ENCODE measurements at regions not wholly inside any gene's neighbourhood (a gene's known extent, or its start where the extent isn't known, plus 50 kb on each side); places are given as distances from the start of the nearest gene placed in this dataset.
A peak's percentile ranks its signal among the peaks of the same experiment; 100 is the strongest.
"Not testable (repeated sequence)": the region's sequence is repeated elsewhere in the genome, so short reads cannot be mapped to it uniquely, and the experiment has no call there.

DNA sequence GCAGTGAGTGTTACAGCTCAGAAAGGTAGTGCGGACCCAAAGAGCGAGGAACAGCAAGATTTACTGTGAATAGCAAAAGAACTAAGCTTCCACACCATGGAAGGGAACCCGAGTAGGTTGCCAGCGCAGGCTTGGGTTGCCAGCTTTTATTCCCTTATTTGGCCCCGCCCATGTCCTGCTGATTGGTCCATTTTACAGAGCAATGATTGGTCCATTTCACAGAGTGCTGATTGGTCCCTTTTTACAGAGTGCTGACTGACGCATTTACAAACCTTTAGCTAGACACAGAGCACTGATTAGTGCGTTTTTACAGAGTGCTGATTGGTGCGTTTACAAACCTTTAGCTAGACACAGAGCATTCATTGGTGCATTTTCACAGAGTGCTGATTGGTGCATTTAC, 1030.7 kb downstream of the EPHA7 start:
- not testable (repeated sequence) for H3K4me3 ChIP-seq, DNase-seq, H3K36me3 ChIP-seq, H3K9me3 ChIP-seq, H3K27me3 ChIP-seq

DNA sequence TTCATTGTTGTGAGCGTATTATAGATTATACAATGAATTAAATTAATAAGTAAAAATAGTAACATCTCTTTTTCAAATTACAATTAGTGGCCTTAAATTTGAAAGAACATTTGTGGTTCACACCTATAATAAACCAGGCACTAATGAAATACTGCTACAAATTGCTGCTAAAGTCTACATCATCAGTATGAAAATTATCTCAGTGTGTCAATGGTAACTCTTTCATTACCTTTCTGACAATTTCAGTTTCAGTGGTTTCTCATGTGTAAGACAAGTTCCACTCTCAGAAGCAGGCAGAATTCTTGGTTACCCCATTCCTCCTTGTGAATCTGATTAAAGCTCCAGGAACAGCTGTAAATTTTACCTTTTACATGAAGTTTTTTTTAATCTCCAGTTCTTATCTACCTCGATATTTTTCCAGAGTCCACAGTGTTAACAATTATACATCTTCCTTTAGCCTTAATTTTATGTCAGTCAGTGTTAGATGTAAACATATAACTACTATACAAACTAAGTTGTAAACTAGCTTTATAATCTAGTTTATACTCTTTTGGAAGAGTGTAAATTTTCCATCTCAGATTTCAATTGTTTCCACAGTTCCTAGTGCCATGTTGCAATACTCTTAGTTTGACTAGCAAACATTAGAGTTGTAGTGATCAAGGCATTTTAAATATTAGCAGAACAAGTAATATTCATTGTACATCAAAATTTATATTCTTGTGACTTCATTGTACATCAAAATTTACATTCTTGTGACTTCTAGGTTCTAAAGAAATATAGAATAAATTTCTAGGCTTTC, 1038.4 kb downstream of the EPHA7 start:
- Histone ChIP-seq H3K9me3 (no peaks in the 10 kb centered on the region), H3K4me3 (no peak overlapping the region)
- no peak for DNase-seq

DNA sequence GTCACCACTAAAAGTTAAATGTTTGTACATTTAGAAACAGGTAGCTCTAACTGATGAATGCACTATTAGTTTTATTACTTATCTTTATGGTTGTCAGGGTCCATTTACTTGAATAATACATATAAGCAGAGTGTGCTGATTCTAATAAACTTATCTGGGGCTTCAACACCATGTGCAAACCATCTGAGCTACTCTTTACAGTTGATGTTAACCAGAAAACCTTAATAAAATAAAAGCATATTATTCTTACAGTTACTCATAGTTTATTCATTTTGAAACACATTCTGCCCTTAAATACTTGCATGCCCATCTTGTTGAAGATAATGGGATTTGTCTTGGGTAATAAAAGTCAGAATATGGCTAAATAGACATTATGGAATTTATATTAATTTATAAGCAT, 1042.2 kb downstream of the EPHA7 start:
- H3K4me3 ChIP-seq, result no peak overlapping the region
- H3K27me3 ChIP-seq, result no peaks in the 10 kb centered on the region
- no peak for DNase-seq
- no peaks in the 10 kb centered on the region for H3K36me3 ChIP-seq
- H3K9me3 ChIP-seq, result no peaks in the 10 kb centered on the region

More for the DNA sequence above, 1038.4 kb downstream of the EPHA7 start:
- H3K36me3 ChIP-seq, result no peaks in the 10 kb centered on the region
- no peaks in the 10 kb centered on the region for H3K27me3 ChIP-seq

DNA sequence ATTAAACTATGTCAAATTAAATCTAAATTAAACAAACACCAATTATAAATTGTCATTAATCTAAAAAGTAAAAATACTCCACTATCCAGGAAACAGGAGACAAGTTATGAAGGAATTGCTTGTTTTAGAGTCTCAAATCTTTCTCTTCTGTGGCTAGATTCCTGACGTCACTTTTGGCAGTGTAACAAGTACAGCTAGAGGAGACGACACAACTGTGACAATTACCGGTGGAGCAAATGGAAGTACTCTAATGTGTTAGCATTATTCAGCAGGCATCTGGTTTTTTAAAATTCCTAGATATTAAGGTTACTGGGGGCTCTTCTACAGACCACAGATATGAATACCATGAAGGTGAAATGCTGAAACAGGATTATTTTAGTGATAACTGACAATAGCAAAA, 1042.7 kb downstream of the EPHA7 start:
- Histone ChIP-seq H3K36me3 (no peaks in the 10 kb centered on the region), H3K27me3 (no peaks in the 10 kb centered on the region), H3K4me3 (no peak overlapping the region), H3K9me3 (no peaks in the 10 kb centered on the region)
- DNase-seq, result no peak

DNA sequence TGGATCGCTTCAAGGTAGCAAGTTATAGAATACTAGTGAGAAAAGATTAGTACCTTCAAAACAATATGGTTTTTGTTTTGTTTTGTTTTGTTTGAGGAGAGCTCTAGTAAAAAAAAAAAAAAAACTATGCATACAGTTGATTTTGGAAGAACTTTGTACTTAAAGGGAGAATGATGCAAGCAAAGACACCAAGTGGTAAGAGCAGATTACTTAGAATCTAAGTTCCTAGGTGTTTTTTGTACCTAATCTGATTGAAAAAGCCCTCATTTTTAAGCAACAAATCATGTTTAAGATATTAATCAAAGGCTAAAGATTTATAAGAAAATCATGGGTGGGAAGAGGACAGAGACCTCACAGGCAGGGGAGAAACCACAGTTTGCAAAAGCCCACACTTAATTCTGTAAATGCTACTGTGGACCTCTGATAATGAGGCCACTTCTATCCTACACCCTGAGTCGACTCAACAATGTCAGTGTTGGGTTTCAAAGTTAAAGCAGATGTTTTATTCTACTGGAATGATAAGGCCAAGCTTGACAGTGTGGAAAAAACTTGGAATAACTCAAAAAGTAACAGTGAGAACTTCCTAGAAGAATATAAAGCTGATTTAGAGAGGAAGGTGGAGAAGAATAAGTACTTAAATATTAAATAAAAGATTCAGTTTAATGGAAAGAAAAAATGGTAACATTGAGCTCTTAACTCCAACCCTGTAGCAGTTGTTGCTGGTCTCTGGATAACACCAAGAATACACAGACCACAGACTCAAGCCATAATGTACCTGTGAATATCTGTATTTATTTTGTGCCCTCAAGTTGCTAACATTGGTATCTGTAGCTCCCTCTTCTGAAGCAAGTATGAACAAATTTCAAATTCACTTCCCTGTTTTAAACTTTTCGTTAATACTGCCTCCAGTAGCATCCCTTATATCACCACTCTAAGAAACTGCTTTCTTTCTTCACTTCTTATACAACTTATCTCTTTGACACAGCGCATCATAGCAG, 1047.8 kb downstream of the EPHA7 start:
- H3K36me3 ChIP-seq, result no peaks in the 10 kb centered on the region
- H3K9me3 ChIP-seq, result no peaks in the 10 kb centered on the region; the same call in 1 of the 2 replicates
- DNase-seq, result no peak
- H3K4me3 ChIP-seq, result no peak overlapping the region
- H3K27me3 ChIP-seq, result no peaks in the 10 kb centered on the region

DNA sequence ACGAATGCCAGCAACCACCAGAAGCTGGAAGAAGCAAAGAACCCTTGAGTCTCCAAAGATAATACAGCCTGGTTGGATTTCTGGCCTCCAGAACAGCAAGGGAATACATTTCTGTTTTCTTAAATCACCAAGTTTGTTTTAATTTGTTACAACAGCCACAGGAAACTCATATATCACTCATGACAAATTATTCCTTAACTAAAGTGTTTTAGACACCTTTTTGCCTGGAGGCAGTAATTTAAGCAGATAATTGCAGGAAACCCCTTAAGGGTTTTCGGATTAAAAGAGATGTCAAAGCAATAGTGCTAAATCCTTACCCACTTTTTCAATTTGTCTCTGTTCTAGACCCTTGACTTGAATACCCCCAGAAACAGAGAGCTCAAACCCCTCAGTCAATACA, 1050.0 kb downstream of the EPHA7 start:
- DNase-seq, result no peak
- no peak overlapping the region for H3K4me3 ChIP-seq
- no peaks in the 10 kb centered on the region for H3K27me3 ChIP-seq
- no peaks in the 10 kb centered on the region; the same call in 1 of the 2 replicates for H3K9me3 ChIP-seq
- H3K36me3 ChIP-seq, result no peaks in the 10 kb centered on the region

DNA sequence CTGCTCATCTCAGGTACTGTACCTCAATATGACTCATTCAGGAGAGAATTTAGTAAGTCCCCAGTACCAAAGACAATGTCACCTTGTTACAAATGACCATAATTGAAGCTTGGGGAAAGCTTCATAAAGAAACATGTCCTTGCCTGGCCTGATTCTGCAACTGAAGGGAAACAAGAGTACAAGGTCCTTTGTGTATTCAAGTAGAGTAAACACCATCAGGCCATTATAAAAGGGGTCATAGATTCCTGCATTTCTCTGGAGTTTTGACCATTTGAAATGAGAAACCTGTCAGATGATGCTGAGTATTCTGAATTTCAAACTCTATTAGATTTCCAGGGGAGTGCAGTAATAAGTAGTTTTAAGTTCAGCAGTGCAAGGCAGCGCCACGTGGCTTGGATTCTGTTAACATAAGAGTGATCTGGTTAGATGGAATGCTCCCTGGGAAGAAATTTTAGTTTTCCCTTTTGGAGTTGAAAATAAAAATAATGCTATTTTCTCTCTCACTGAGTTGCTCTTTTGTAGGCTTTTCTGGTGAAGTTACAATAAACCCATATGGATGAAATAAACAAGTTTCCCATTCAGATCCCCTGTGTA, 1054.3 kb downstream of the EPHA7 start:
- Histone ChIP-seq H3K9me3 (no peaks in the 10 kb centered on the region; the same call in none of the 2 replicates), H3K27me3 (no peaks in the 10 kb centered on the region), H3K36me3 (no peaks in the 10 kb centered on the region), H3K4me3 (no peak overlapping the region)
- DNase-seq, result no peak

DNA sequence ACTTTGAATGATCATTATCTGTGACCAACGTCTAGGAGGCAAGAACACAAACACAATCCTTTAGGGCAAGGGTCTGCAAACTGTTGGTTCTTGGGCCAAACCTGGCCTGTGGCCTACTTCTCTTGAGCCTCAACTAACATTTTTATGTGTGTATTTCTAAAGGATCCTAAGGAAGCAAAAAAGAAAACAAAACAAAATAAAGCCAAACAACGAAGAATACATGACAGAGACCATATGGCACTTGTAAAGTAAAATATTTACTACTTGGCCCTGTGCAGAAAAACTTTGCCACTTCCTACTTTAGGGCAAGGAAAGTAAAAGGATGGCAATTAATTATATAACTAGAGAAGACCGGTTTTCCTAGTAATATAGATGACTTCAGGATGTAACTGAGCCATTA, 1056.2 kb downstream of the EPHA7 start:
- H3K27me3 ChIP-seq, result no peaks in the 10 kb centered on the region
- H3K4me3 ChIP-seq, result no peak overlapping the region
- H3K9me3 ChIP-seq, result no peaks in the 10 kb centered on the region; the same call in none of the 2 replicates
- no peaks in the 10 kb centered on the region for H3K36me3 ChIP-seq
- DNase-seq, result no peak

DNA sequence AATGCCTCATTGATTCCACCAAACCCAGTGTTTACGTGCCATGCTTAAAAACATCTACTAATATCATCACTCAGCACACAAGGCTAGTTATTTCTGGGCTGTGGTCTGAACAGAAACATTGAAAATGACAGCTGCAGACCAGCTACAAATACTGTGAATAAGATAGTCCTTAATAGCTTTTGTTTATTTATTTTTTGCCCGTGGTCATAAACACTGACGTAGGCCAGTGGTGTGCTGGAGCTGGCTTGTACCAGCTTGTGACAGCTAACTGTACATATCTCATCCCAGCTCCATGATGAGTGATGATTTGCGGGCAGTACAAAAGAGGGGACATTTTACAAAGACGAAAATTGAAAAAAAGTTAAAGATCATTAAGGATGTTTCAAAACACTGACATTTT, 1057.0 kb downstream of the EPHA7 start:
- Histone ChIP-seq H3K36me3 (no peaks in the 10 kb centered on the region), H3K4me3 (no peak overlapping the region), H3K9me3 (no peaks in the 10 kb centered on the region; the same call in none of the 2 replicates), H3K27me3 (no peaks in the 10 kb centered on the region)
- DNase-seq, result peak; percentile 3

DNA sequence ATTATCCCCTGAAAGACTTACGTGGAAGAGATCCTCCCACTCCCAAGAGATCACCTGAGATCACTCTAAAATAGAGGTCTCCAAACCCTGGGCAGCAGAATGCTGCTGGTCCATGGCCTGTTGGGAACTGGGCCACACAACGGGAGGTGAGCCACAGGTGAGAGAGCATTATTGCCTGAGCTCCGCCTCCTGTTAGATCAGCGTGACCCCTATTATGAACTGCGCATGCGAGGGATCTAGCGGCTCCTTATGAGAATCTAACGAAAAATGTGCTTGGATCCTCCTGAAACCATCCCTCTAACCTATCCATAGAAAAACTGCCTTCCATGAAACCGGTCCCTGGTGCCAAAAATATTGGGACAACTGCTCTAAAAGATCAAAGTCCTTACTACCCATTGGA, 1057.4 kb downstream of the EPHA7 start:
- Histone ChIP-seq H3K27me3 (no peaks in the 10 kb centered on the region), H3K9me3 (no peaks in the 10 kb centered on the region; the same call in none of the 2 replicates), H3K4me3 (no peak overlapping the region), H3K36me3 (no peaks in the 10 kb centered on the region)
- no peak for DNase-seq

DNA sequence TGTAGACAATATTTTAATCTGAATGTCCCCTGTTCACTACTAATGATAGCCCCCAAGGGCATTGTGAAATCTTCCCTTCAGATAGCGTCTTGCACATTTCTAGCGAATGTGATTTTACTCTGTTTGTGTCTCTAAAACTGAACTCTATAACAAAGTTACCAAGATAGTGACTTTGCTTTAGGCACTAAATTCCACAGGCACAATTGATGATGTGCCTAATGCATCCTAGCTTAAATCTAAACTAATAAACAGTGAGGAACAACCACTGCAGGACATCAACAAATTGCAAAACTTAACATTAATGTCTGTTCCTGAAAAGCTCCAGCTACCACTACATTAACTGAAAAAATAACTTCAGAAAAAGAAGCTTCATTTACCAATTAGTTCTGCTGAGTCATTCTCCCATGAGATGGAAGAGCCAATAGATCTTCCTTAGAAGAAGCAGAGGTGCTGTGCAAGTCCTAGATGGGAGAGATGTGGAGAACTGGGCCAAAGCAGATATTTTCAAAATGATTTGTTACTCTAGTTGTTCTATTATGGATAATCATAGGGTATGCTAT, 1065.0 kb downstream of the EPHA7 start:
- Histone ChIP-seq H3K4me3 (no peak overlapping the region), H3K9me3 (no peaks in the 10 kb centered on the region), H3K27me3 (no peaks in the 10 kb centered on the region), H3K36me3 (no peaks in the 10 kb centered on the region)
- no peak for DNase-seq

DNA sequence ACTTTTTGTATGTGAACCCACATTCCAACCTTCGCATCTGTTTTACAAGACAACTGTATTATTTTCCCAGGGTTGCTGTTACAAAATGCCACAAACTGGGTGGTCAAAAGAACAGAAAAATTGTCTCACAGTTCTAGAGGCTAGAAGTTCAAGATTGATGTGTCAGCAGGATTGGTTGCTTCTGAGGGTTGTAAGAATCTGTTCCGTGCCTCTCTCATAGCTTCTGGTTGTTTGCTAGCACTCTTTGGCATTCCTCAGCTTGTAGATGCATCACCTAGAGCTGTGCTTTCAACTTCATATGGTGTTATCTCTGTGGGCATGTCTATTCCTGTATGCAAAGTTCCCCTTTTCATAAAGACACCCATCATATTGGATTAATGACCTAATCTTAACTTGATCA, 1067.2 kb downstream of the EPHA7 start:
- DNase-seq, result no peak
- H3K36me3 ChIP-seq, result no peaks in the 10 kb centered on the region

DNA sequence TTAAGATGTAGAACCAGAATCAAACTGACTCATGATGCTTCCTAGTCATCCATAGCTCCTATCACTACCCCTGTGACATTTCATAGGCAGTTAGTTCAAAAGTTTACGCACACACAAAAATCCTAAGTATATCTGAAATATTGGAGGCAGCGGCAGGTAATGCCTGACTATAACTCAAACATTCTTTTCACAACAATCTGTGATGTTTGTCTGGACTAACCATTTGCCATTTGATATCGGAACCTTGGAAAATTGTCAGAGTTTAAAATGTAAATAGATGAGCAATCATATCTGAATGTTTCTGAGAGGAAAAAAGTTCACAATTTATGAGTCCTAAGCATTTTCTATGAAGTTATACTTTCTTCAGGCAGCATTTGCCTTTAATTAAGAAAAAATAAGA, 1078.2 kb downstream of the EPHA7 start:
- H3K36me3 ChIP-seq, result no peaks in the 10 kb centered on the region
- no peaks in the 10 kb centered on the region for H3K9me3 ChIP-seq
- H3K4me3 ChIP-seq, result no peak overlapping the region
- H3K27me3 ChIP-seq, result no peaks in the 10 kb centered on the region
- no peak for DNase-seq

More for the DNA sequence above, 1067.2 kb downstream of the EPHA7 start:
- H3K27me3 ChIP-seq, result no peaks in the 10 kb centered on the region
- H3K4me3 ChIP-seq, result no peak overlapping the region
- H3K9me3 ChIP-seq, result no peaks in the 10 kb centered on the region

DNA sequence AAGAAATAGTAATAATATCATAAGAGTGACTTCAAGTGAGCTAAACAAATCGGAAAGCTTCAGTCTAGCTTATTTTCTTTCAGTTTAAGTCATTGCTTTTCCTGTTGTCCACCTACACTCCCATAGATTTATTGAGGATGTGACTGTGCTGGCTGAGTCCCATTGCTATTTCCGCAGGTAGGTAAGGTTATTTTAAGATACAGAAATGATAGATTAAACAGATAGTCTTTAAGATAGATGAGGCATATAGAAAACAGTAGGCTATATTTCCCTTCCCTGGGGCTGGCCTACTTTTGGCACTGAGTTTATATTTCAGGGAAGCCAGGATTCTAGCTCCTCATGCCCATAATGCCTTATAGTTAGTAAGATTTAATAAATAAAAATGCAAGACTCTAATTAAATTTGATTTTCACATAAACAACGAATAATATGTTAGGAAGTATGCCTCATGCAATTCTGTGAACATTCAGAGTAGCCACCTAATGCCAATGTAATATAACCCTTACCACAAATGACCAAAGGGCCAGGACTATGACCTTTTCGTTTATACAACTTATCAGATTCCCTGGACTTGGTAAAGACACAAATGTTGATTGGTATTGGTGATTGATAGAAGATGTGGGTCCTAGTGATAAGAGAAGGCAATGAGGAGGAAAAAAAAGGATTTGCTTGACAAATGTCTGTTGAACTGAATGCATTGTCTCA, 1079.3 kb downstream of the EPHA7 start:
- H3K36me3 ChIP-seq, result no peaks in the 10 kb centered on the region
- DNase-seq, result no peak
- no peak overlapping the region for H3K4me3 ChIP-seq
- H3K27me3 ChIP-seq, result no peaks in the 10 kb centered on the region
- H3K9me3 ChIP-seq, result no peaks in the 10 kb centered on the region

DNA sequence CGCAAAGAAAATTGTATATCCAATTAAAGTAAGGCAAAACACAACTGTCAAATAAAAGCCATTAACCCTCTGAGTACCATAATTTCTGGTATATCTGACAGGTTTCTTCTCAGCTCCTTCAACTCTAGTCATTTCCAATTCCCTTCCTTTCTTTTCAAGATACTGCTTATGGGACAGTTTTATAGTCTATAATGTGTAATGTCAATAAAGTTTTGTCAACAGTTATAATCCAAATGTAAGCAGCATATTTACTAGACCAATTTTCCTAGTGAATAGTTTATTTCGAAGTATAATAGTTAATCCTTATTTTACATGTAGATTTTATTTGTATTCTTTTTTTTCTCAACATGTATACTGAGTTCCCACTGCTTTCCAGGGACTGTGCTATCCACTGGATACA, 1081.8 kb downstream of the EPHA7 start:
- DNase-seq, result no peak
- Histone ChIP-seq H3K4me3 (no peak overlapping the region), H3K9me3 (no peaks in the 10 kb centered on the region), H3K36me3 (no peaks in the 10 kb centered on the region), H3K27me3 (no peaks in the 10 kb centered on the region)

DNA sequence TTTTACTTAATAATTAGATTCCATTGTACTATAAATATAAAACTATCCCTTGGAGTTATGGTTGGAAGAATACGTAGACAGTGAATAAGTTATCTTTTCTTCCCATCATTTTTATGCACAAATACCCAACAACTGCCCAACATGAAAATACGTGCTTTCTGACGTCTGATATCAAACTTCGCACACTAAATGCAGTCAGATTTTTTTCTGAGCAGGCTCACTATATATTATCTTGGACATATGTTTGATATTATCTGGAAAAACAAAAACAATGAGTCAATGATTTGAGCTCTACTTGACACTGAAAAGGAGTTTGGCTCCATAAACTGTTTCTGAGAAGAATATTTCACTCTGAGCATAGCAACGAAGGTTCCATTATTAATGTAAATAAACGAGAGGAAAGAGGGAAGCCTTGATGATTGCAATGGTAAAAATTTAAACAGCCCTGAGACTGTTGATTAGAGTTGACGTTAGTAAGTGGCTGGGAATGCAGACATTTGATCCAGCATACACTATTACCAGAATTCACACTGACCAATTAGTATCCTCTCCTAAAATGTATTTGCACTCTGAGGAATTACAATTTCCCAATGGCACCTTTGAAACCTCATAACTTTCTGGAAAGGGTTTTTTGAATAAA, 1090.0 kb downstream of the EPHA7 start:
- no peak for DNase-seq

More for the DNA sequence above, 1090.0 kb downstream of the EPHA7 start:
- H3K4me3 ChIP-seq, result no peak overlapping the region
- no peaks in the 10 kb centered on the region for H3K36me3 ChIP-seq
- H3K9me3 ChIP-seq, result no peaks in the 10 kb centered on the region
- H3K27me3 ChIP-seq, result no peaks in the 10 kb centered on the region

All from MG63 (cell line).